ENCODE measurements at regions not wholly inside any gene's neighbourhood (a gene's known extent, or its start where the extent isn't known, plus 50 kb on each side); places are given as distances from the start of the nearest gene placed in this dataset.

- BruUV-seq (replicated peaks): no TSS peak
- ATAC-seq: no peak
- POLR2A ChIA-PET: no interaction called here
- no peaks in the 10 kb centered on the region for H3K36me3 ChIP-seq (ENCODE audit: control insufficient read depth in 2 of 2, insufficient read depth in 2 of 2, low read length in 1 of 2)
- H2AFZ ChIP-seq (ENCODE audit: control insufficient read depth, low read depth, low read length): no peak overlapping the region
- CTCF ChIA-PET: no interaction called here
- intact Hi-C loops (cut with micrococcal nuclease; ENCODE audit: unreplicated experiment) (no loop called here), in situ Hi-C loops (cut with MboI) (no loop called here)
- H3K4me2 ChIP-seq (ENCODE audit: control insufficient read depth, insufficient read depth): no peak overlapping the region
- H3K4me3 ChIP-seq: no peak overlapping the region
- no peaks in the 10 kb centered on the region for H3K79me2 ChIP-seq (ENCODE audit: control insufficient read depth, insufficient read depth, low read length)
- no peak overlapping the region for H3K9ac ChIP-seq (ENCODE audit: control insufficient read depth, insufficient read depth, low read length)
- SMC1A ChIA-PET (ENCODE audit: uncharacterized antibody, unreplicated experiment): interaction anchor here (1.3 kb wide), 1 partner anchor 11 kb away, joined by 4 read pairs; no protein-coding TSS in a partner anchor
- TF ChIP-seq ESRRA (IDR thresholded peaks at IDR 0.05; ENCODE audit: low read length): no peak
- TF ChIP-seq ZNF274 (IDR thresholded peaks at IDR 0.05; ENCODE audit: insufficient read depth, insufficient read length): no peak
- TF ChIP-seq NFXL1 (IDR thresholded peaks at IDR 0.05; ENCODE audit: borderline replicate concordance): no peak
- TF ChIP-seq, protein P1, sequence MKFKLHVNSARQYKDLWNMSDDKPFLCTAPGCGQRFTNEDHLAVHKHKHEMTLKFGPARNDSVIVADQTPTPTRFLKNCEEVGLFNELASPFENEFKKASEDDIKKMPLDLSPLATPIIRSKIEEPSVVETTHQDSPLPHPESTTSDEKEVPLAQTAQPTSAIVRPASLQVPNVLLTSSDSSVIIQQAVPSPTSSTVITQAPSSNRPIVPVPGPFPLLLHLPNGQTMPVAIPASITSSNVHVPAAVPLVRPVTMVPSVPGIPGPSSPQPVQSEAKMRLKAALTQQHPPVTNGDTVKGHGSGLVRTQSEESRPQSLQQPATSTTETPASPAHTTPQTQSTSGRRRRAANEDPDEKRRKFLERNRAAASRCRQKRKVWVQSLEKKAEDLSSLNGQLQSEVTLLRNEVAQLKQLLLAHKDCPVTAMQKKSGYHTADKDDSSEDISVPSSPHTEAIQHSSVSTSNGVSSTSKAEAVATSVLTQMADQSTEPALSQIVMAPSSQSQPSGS (IDR thresholded peaks at IDR 0.05; ENCODE audit: low read length): no peak
- peaks cover 3% of the 10 kb centered on the region; the same call in 2 of the 3 replicates for H3K9me3 ChIP-seq (replicated peaks; ENCODE audit: control insufficient read depth, insufficient read depth, low read length)
- 95% methylated on average over 2 of the region's 2 CpGs for WGBS (ENCODE audit: insufficient coverage, insufficient replicate concordance, low lambda C conversion rate, missing lambda C conversion rate)
- H4K20me1 ChIP-seq (ENCODE audit: control insufficient read depth, insufficient read depth): no peaks in the 10 kb centered on the region
- no peak for DNase-seq (ENCODE audit: low read depth, low spot score)
- no peaks in the 10 kb centered on the region for H3K27me3 ChIP-seq (replicated peaks in 1 of 2; ENCODE audit: control insufficient read depth in 2 of 2, insufficient read depth in 2 of 2, low read length in 1 of 2)
- no peak for FAIRE-seq
- RAD21 ChIA-PET (ENCODE audit: unreplicated experiment): no interaction called here
- H3K4me1 ChIP-seq (ENCODE audit: control insufficient read depth, insufficient read depth, low read length): no peaks in the 10 kb centered on the region
- H3K27ac ChIP-seq (ENCODE audit: control insufficient read depth, insufficient read depth): no peak overlapping the region
These were observed 229.4 kb downstream of the TPRG1 start for GRCh38 chr3:189401196-189401595.

- Histone ChIP-seq H2AFZ (ENCODE audit: control insufficient read depth, low read depth, low read length) (no peak overlapping the region), H3K9ac (ENCODE audit: control insufficient read depth, insufficient read depth, low read length) (no peak overlapping the region), H3K4me2 (ENCODE audit: control insufficient read depth, insufficient read depth) (no peak overlapping the region), H4K20me1 (ENCODE audit: control insufficient read depth, insufficient read depth) (no peaks in the 10 kb centered on the region), H3K4me1 (ENCODE audit: control insufficient read depth, insufficient read depth, low read length) (no peaks in the 10 kb centered on the region), H3K4me3 (no peak overlapping the region), H3K79me2 (ENCODE audit: control insufficient read depth, insufficient read depth, low read length) (no peaks in the 10 kb centered on the region), H3K9me3 (replicated peaks; ENCODE audit: control insufficient read depth, insufficient read depth, low read length) (peaks cover 3% of the 10 kb centered on the region; the same call in 2 of the 3 replicates), H3K36me3 (ENCODE audit: control insufficient read depth in 2 of 2, insufficient read depth in 2 of 2, low read length in 1 of 2) (no peaks in the 10 kb centered on the region), H3K27me3 (replicated peaks in 1 of 2; ENCODE audit: control insufficient read depth in 2 of 2, insufficient read depth in 2 of 2, low read length in 1 of 2) (no peaks in the 10 kb centered on the region), H3K27ac (ENCODE audit: control insufficient read depth, insufficient read depth) (no peak overlapping the region)
- no TSS peak for BruUV-seq (replicated peaks)
- SMC1A ChIA-PET (ENCODE audit: uncharacterized antibody, unreplicated experiment): interaction anchor here (1.1 to 3.3 kb wide), 3 partner anchors 9 to 181 kb away, joined by 3 to 32 read pairs (median 3); no protein-coding TSS in a partner anchor
- DNase-seq (ENCODE audit: low read depth, low spot score) (no peak), ATAC-seq (no peak), FAIRE-seq (no peak)
- WGBS (ENCODE audit: insufficient coverage, insufficient replicate concordance, low lambda C conversion rate, missing lambda C conversion rate): 83% methylated on average over 5 of the region's 5 CpGs
- intact Hi-C loops (cut with micrococcal nuclease; ENCODE audit: unreplicated experiment): no loop called here
- RAD21 ChIA-PET (ENCODE audit: unreplicated experiment): interaction anchor here (2.2 kb wide), 1 partner anchor 9 kb away, joined by 11 read pairs; no protein-coding TSS in a partner anchor
- in situ Hi-C loops (cut with MboI): no loop called here
- POLR2A ChIA-PET: interaction anchor here (1.0 kb wide), 1 partner anchor 29 kb away, joined by 3 read pairs; no protein-coding TSS in a partner anchor
- CTCF ChIA-PET: interaction anchor here (1.3 kb wide), 1 partner anchor 36 kb away, joined by 3 read pairs; no protein-coding TSS in a partner anchor
- TF ChIP-seq FOS (IDR thresholded peaks at IDR 0.05; ENCODE audit: borderline replicate concordance, extremely low read depth, insufficient read length) (no peak), BHLHE40 (IDR thresholded peaks at IDR 0.05; ENCODE audit: borderline replicate concordance in 1 of 2, low read depth in 2 of 2, low read length in 1 of 2) (no peak), NR2C2 (IDR thresholded peaks at IDR 0.05; ENCODE audit: borderline replicate concordance, control insufficient read depth, insufficient read length, low read depth) (no peak), MAX (IDR thresholded peaks at IDR 0.05; ENCODE audit: low read depth, low read length) (no peak), TCF3 (IDR thresholded peaks at IDR 0.05; ENCODE audit: borderline replicate concordance, insufficient read depth, low read depth, low read length) (no peak), EGR1 (IDR thresholded peaks at IDR 0.05; ENCODE audit: borderline replicate concordance in 1 of 2, low read depth in 2 of 2, low read length in 2 of 2) (no peak), MYB (IDR thresholded peaks at IDR 0.05; ENCODE audit: borderline replicate concordance, low read depth, low read length) (no peak), CREM (IDR thresholded peaks at IDR 0.05; ENCODE audit: low read depth) (no peak), SP1 (IDR thresholded peaks at IDR 0.05; ENCODE audit: low read depth, low read length) (no peak), EED (IDR thresholded peaks at IDR 0.05; ENCODE audit: low read depth) (no peak), ZNF384 (IDR thresholded peaks at IDR 0.05; ENCODE audit: borderline replicate concordance, low read depth, low read length) (no peak)
- TF ChIP-seq, protein P2, sequence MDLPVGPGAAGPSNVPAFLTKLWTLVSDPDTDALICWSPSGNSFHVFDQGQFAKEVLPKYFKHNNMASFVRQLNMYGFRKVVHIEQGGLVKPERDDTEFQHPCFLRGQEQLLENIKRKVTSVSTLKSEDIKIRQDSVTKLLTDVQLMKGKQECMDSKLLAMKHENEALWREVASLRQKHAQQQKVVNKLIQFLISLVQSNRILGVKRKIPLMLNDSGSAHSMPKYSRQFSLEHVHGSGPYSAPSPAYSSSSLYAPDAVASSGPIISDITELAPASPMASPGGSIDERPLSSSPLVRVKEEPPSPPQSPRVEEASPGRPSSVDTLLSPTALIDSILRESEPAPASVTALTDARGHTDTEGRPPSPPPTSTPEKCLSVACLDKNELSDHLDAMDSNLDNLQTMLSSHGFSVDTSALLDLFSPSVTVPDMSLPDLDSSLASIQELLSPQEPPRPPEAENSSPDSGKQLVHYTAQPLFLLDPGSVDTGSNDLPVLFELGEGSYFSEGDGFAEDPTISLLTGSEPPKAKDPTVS (IDR thresholded peaks at IDR 0.05; ENCODE audit: low read depth, low read length): no peak
These were observed 228.0 kb upstream of the TP63 start for GRCh38 chr3:189403194-189403593.

All from GM12878 (cell line).